ENCODE measurements at regions not wholly inside any gene's neighbourhood (a gene's known extent, or its start where the extent isn't known, plus 50 kb on each side); places are given as distances from the start of the nearest gene placed in this dataset.

- Histone ChIP-seq H3K4me3 (no peak overlapping the region), H3K4me1 (no peaks in the 10 kb centered on the region), H3K9me3 (no peaks in the 10 kb centered on the region), H3K27ac (no peak overlapping the region), H3K27me3 (no peaks in the 10 kb centered on the region), H3K36me3 (no peaks in the 10 kb centered on the region)
- TF ChIP-seq, protein P1, sequence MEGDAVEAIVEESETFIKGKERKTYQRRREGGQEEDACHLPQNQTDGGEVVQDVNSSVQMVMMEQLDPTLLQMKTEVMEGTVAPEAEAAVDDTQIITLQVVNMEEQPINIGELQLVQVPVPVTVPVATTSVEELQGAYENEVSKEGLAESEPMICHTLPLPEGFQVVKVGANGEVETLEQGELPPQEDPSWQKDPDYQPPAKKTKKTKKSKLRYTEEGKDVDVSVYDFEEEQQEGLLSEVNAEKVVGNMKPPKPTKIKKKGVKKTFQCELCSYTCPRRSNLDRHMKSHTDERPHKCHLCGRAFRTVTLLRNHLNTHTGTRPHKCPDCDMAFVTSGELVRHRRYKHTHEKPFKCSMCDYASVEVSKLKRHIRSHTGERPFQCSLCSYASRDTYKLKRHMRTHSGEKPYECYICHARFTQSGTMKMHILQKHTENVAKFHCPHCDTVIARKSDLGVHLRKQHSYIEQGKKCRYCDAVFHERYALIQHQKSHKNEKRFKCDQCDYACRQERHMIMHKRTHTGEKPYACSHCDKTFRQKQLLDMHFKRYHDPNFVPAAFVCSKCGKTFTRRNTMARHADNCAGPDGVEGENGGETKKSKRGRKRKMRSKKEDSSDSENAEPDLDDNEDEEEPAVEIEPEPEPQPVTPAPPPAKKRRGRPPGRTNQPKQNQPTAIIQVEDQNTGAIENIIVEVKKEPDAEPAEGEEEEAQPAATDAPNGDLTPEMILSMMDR (IDR thresholded peaks at IDR 0.05) = no peak
- ATAC-seq (no peak), DNase-seq (no peak)
- intact Hi-C loops (cut with DNase I) = no loop called here
These were observed 169.0 kb upstream of the KIAA1217 start for GRCh38 chr10:24039897-24040296.

- H3K27me3 ChIP-seq = no peaks in the 10 kb centered on the region
- no peak for ATAC-seq
- H3K36me3 ChIP-seq = no peaks in the 10 kb centered on the region
- no peak overlapping the region for H3K27ac ChIP-seq
- TF ChIP-seq, protein P1 (IDR thresholded peaks at IDR 0.05) = no peak
- no peaks in the 10 kb centered on the region for H3K4me1 ChIP-seq
- no peak overlapping the region for H3K4me3 ChIP-seq
- no peak for DNase-seq
- H3K9me3 ChIP-seq = no peaks in the 10 kb centered on the region
- intact Hi-C loops (cut with DNase I) = no loop called here
These were observed 167.9 kb upstream of the KIAA1217 start for GRCh38 chr10:24041034-24041433.

DNA sequence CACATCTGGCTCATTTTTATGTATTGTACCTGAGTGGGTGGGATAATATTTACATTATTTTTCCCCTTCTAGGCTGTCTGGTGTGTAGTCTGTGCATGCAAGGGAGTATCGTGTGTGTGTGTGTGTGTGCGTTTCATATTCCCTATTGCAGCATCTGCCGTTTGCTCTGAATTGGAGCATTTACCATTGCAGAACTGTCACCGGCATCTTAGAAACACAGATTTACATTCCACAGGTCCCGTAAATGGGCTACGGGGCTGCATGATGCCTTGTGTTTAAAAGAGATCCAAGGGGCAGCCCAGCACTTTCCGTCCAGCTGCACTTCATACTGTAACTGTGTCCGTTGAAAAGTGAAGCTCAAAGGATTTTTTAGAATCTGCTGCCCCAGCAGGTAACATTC lies 167.1 kb upstream of the KIAA1217 start:
- intact Hi-C loops (cut with DNase I) = no loop called here
- Histone ChIP-seq H3K27me3 (no peaks in the 10 kb centered on the region), H3K27ac (no peak overlapping the region), H3K4me3 (no peak overlapping the region), H3K4me1 (no peaks in the 10 kb centered on the region), H3K36me3 (no peaks in the 10 kb centered on the region), H3K9me3 (no peaks in the 10 kb centered on the region)
- no peak for DNase-seq
- no peak for ATAC-seq
- TF ChIP-seq, protein P1 (IDR thresholded peaks at IDR 0.05) = no peak

DNA sequence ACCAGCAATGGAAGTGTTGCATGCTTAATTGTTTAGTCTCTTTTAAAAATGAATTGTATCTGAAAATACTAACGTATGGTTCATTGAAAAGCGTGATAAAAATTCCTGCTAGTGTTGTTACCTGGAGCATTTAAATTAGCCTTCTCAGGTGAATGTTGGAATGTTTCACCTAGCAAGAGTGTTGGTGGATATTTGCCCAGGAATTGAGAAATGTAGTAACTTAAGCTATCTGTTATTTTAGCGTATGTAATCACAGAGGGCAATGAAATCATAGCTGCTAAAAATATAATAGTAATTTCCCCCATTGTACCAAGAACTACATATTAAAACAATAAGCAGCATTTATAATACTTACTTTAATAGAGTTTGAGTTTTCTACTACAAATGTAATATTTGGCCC lies 166.1 kb upstream of the KIAA1217 start:
- no peaks in the 10 kb centered on the region for H3K36me3 ChIP-seq
- TF ChIP-seq, protein P1 (IDR thresholded peaks at IDR 0.05) = no peak
- no peak overlapping the region for H3K27ac ChIP-seq
- no peak for ATAC-seq
- H3K4me3 ChIP-seq = no peak overlapping the region
- no peak for DNase-seq
- intact Hi-C loops (cut with DNase I) = no loop called here
- no peaks in the 10 kb centered on the region for H3K9me3 ChIP-seq
- no peaks in the 10 kb centered on the region for H3K27me3 ChIP-seq
- no peaks in the 10 kb centered on the region for H3K4me1 ChIP-seq

GRCh38 chr10:24046060-24046459 lies 162.9 kb upstream of the KIAA1217 start:
- intact Hi-C loops (cut with DNase I) = no loop called here
- Histone ChIP-seq H3K27me3 (no peaks in the 10 kb centered on the region), H3K27ac (no peak overlapping the region), H3K4me1 (no peaks in the 10 kb centered on the region), H3K4me3 (no peak overlapping the region), H3K9me3 (peaks cover 0 to 22% of the 10 kb centered on the region in 2 donors), H3K36me3 (no peaks in the 10 kb centered on the region)
- TF ChIP-seq, protein P1 (IDR thresholded peaks at IDR 0.05) = no peak
- no peak for ATAC-seq
- DNase-seq = no peak
